Stimulated activated CD4-positive, alpha-beta T cell treated with anti-CD3 and anti-CD28 coated beads, Interleukin-1b, Interleukin-23, amount 100 ng/mL, for 4 hours (primary cell): ENCODE measurements at regions not wholly inside any gene's neighbourhood (a gene's known extent, or its start where the extent isn't known, plus 50 kb on each side); places are given as distances from the start of the nearest gene placed in this dataset.

Experiments
- DNase-seq, 2 donors: peaks; one replicate each; pipeline ENCODE4 v3.0.0-alpha.2; 2020; ENCODE audit warnings: low read depth in 2 of 2

GRCh38 chr5:124692950-124693349 lies 53.5 kb downstream of the ZNF608 start:
- no peak for DNase-seq

DNA sequence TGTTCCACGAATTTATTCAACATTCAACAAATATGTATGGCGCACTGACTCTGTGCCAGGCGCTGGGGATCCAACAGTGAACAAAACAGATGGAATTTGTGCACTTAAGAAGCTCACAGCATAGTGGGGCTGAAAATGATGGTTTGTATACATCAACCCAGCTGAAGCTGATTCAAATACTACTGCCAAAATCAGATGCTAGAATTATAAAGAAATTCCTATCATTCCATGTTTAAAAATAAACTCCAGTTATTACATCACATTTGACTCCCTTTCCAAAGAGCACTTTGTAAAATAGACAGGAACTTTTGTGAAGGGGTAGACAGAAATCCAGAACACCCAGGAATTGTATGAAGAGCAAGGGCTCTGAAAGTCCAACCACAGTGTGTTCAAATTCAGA lies 54.1 kb downstream of the ZNF608 start:
- DNase-seq: no peak

GRCh38 chr5:124689653-124690052 lies 56.8 kb downstream of the ZNF608 start:
- no peak for DNase-seq

- DNase-seq: no peak
Observed at GRCh38 chr5:124686239-124687004, 60.0 kb downstream of the ZNF608 start.

- DNase-seq: no peak
Observed at GRCh38 chr5:124685404-124685930, 61.0 kb downstream of the ZNF608 start.

- no peak for DNase-seq
Observed at GRCh38 chr5:124683917-124684555, 62.4 kb downstream of the ZNF608 start.

DNA sequence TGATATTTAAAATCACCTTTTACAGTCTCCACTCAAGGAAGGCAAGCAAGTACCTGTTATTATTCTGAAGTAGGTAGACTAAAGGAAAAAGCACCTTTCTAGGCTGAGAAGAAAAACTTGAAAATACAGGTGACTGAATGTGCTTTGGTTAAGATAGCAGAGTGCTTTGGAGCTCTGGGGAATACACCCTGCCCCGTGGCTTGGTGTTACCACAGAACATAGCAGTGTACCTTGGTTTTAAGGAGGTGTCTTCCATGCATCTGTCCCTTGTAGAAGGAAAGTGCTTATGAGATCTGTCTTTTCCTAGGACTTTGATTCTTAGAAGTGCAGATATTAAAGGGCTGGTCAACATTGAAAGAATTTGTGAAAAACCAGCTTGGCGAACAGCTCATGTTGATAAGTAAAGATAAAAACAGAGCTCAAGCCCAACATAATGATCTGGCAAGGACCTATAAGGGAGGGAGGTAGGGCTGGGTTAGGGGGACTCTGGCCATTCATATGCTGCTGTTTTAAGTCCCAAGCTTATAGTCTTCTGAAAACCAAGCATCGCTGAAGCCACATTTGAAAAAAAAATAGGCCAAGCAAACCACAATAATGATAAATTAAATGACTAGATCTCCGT lies 66.8 kb downstream of the ZNF608 start:
- no peak for DNase-seq

- DNase-seq: no peak
Observed at GRCh38 chr5:124678922-124679519, 67.4 kb downstream of the ZNF608 start.

- no peak for DNase-seq
Observed at GRCh38 chr5:124678468-124678867, 68.0 kb downstream of the ZNF608 start.

GRCh38 chr5:124677374-124678351 lies 68.8 kb downstream of the ZNF608 start:
- DNase-seq: no peak

- no peak for DNase-seq
Observed at GRCh38 chr5:124675931-124676846, 70.2 kb downstream of the ZNF608 start.

DNA sequence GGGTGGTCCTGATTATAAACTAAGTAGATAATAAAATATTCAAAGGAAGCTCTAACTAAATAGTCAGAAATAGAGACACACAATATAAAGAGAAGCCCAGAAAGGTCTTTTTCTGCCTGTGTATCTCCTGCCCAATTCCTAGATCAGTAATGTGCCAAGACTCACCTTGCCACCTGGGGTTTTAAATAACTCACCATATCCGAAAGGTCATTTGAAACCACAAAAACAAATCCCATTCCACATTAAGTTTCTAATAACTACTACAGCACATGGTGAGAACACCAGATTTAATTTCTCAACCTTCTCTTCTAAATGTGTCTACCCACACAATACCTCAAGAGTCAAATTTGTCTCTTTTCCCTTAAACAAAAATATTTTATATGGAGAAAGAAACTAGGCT lies 75.2 kb downstream of the ZNF608 start:
- no peak for DNase-seq

GRCh38 chr5:124670722-124671184 lies 75.7 kb downstream of the ZNF608 start:
- no peak for DNase-seq

DNA sequence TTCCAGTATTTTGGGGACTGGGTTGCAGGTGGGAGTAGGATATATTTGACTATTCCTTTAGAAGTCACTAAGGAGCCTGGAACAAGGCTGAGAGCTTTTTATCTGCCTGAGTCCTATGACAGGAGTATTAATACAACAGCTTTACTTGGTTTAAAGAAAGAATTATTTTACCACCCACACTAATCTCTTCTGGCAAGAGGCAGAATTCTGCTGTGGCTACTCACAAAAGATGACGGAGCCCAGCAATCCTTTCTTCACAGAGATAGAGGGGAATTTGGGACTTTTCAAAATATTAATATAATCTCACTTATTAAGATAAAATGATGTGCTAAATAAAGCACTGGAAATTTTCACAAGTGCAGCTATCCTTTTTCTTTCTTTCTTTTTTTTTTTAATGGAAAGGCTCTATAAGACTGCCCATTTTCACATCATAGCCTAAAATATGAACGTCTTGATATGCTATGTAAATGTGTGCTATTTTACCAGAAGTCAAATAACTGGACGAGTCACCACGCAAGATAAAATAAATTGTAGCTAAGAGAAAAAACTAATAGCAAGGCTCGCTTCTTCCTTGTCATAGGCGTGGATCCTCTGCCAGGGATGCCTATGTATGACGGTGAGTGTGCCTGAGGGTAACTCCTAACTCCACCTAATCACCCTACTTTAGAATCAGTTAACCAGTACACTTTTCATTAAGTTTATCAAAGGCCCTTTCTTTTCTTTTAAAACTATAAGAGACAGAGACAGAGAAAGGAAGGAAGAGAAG lies 76.3 kb downstream of the ZNF608 start:
- DNase-seq: no peak

- no peak for DNase-seq
Observed at GRCh38 chr5:124669300-124669648, 77.2 kb downstream of the ZNF608 start.

DNA sequence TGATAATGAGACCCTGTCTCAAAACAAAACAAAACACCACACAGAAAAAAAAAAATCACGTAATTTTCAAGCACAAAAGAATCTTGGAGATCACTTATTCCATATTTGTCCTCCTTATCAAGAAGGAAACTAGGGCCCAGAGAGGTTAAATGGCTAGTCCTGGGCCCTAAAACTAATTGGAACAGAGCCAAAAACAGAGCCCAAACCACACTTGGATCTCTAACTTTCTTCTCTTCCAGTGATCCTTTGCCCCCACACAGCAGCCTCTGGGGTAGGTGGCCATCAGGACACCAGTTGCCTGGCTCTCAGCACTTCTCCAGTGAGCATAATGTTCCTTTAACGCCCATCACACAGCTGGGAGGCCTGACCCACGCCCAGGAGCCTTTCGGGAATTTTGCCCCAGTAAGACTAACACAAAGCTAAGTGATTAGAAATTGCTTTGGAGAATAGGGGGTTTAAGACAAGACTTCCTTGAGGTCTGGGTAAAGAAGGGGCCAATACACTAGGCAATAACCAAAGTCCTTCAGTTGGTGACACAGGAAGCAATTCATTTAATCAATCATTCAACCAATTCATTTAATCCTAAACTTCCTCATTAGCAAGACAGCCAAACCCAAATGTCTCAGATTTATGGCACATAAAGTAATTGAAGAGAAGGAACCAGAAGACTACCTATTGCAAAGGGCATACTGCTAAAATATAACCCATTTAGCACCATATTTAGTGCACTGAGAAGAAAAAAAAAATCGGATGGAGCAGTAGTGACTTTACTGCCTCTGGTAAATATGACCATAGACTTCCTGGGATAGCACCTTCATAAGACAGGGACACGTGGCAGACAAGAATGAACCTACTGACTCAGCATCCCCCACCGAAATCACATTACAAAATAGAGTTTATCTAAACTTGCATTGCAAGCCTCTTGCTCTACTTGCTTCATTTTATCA lies 77.8 kb downstream of the ZNF608 start:
- DNase-seq: no peak

DNA sequence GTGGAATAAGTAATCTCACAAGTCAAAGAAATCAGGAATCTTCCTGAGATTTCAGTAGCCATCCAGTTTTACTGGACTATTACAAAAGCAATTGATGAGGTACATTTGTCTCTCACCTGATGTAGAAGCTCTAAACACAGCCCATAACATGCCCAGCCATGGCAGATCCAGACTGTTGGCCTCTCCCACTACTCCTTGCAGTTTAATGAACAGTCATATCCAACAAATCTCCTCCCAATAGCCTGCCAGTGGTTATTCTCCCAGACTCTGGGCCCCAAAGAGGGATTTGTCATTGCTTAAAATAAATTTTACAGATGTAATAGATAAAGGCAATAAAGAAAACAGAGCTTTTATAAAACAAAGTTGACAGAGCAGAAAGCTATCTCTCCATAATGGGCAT lies 80.8 kb downstream of the ZNF608 start:
- no peak for DNase-seq

GRCh38 chr5:124665035-124665434 lies 81.4 kb downstream of the ZNF608 start:
- no peak for DNase-seq
